A673 (cell line): ENCODE measurements at regions not wholly inside any gene's neighbourhood (a gene's known extent, or its start where the extent isn't known, plus 50 kb on each side); places are given as distances from the start of the nearest gene placed in this dataset.

Experiments
- EZH2 ChIP-seq: fragments of 200-600 bp; sonication (generic); IDR thresholded peaks from 2 replicates; pipeline ENCODE4 v1.6.1; 2017; ENCODE audit warnings: borderline replicate concordance, low read depth, mild to moderate bottlenecking, mixed read lengths, antibody characterized with exemption, low read length; ENCODE audit not compliant: poor library complexity, severe bottlenecking
- TF ChIP-seq, protein P1 (sequence below): fragments of 300-800, 200-600 bp; sonication (generic); conservative IDR thresholded peaks from 2 replicates; pipeline ENCODE4 v1.5.1; 2017; ENCODE audit warnings: low read depth, mild to moderate bottlenecking, antibody characterized with exemption, low read length, moderate library complexity, mixed read lengths

DNA sequence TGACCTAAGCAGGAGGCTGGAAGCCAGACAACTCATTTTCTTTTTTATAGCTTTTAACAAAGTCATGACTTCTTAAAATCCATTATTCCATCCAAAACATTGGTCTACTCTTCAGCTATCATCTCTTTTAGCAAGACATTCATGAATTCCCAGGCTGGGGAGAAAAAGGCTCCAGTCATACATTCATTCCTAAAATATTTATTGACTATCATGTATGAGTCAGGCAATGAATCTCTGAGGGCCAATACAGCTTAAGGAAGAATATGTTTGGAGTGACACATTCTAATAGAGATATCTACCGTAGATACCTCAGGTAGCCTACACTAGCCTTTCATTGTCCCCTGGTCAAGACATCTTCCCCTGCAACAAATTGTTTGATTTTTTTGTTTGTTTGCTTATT lies 196.4 kb upstream of the NANOGP8 start:
- TF ChIP-seq, protein P1, sequence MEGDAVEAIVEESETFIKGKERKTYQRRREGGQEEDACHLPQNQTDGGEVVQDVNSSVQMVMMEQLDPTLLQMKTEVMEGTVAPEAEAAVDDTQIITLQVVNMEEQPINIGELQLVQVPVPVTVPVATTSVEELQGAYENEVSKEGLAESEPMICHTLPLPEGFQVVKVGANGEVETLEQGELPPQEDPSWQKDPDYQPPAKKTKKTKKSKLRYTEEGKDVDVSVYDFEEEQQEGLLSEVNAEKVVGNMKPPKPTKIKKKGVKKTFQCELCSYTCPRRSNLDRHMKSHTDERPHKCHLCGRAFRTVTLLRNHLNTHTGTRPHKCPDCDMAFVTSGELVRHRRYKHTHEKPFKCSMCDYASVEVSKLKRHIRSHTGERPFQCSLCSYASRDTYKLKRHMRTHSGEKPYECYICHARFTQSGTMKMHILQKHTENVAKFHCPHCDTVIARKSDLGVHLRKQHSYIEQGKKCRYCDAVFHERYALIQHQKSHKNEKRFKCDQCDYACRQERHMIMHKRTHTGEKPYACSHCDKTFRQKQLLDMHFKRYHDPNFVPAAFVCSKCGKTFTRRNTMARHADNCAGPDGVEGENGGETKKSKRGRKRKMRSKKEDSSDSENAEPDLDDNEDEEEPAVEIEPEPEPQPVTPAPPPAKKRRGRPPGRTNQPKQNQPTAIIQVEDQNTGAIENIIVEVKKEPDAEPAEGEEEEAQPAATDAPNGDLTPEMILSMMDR: no peak
- no peak for TF ChIP-seq EZH2
